DMS 273 (cell line): ENCODE measurements at regions not wholly inside any gene's neighbourhood (a gene's known extent, or its start where the extent isn't known, plus 50 kb on each side); places are given as distances from the start of the nearest gene placed in this dataset.

Source experiments
- DNase-seq: peaks from one replicate; lab custom pipeline; 2025; ENCODE audit not compliant: unreplicated experiment; lab: John Stamatoyannopoulos, UW

DNA sequence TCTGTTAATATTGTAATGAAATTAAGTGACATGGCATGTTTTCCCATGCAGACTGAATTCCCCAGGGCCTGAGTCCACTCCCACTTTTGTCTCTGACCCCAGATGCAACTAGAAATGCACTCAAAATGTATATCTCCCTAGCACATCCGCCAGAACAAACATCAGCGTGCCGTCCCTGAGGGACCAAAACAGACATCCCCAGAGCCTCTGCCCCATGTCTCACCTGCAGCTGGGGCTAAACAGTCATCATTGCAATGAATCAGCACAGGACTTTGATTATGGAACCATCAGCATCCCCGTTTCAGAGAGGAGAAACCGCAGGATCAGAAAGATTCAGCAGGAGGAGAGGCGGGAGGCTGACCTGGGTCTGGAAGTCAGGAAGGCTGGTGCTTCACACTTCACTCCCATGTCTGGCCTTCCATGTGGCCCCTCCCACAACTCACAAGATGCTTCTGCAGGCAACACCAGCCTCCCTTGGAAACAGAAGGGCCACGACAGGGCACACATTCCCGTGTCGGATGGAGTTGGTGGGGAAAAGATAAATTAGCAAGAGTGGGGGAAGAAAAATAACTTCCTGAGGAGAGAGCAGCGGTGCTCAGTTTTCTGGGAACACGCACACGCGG, 130.6 kb upstream of the VSTM2B start:
- DNase-seq = no peak

GRCh38 chr19:29395734-29396414, 129.9 kb upstream of the VSTM2B start:
- no peak for DNase-seq

DNA sequence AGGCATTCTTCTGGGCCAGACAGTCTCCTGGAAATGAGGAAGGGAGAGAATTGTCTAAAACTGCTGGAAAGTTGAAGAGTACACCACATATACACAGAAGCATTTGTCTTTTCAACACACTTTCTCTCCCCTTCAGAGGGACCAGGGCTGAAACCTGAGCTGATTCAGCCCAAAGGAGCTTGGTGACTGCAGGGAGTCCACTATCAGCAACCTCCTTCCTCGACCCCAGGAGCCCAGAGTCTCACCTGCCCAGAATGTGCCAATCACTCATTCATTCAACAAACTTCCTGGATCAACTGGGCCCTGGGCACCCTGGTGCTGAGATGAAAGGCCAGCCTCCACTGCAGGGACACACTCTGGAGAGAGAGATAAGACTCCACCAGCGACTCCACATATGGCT, 128.9 kb upstream of the VSTM2B start:
- DNase-seq = no peak

GRCh38 chr19:29397748-29398147, 128.0 kb upstream of the VSTM2B start:
- DNase-seq = peak; percentile 41

- no peak for DNase-seq
Observed at GRCh38 chr19:29399804-29400203, 126.0 kb upstream of the VSTM2B start.

GRCh38 chr19:29400917-29401711, 124.7 kb upstream of the VSTM2B start:
- DNase-seq = no peak

GRCh38 chr19:29401712-29402421, 123.9 kb upstream of the VSTM2B start:
- peak; percentile 33 for DNase-seq

DNA sequence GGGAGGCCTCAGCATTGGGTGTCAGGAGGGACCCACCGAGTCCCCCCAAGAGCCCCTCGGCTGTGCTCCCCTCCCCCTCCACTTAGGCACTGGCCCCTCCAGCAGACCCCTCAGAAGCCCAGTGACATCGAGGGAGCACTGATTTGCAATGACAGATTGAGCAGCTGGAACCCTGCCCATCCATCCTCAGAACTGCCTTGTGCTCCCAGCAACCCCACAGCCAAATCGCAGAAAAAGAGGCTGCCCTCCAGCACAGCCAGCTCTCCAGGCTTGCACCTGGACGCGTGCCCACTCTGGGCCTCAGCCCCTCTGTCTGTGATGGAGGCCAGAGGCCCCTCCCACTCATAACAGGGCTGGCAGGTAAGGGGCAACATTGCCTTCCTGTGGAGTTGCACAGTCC, 123.2 kb upstream of the VSTM2B start:
- DNase-seq = peak; percentile 34

GRCh38 chr19:29404015-29404414, 121.8 kb upstream of the VSTM2B start:
- DNase-seq = no peak

- peak; percentile 97 for DNase-seq
Observed at GRCh38 chr19:29404951-29405727, 120.7 kb upstream of the VSTM2B start.

DNA sequence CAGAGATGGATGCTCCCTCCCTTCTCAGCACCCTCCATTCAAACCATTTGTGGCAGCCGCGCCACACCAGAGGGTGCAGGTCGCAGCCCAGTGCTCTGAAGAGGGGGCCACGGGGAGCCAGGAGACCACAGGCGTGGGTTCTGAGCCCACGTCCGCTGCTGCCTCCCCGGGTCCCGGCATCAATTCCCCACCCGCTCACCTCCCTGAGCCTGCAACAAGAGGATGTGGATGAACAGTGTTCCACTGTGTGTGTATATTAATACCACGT, 120.1 kb upstream of the VSTM2B start:
- DNase-seq = no peak

GRCh38 chr19:29409076-29409862, 116.5 kb upstream of the VSTM2B start:
- DNase-seq = peak; percentile 19

- no peak for DNase-seq
Observed at GRCh38 chr19:29410601-29411000, 115.2 kb upstream of the VSTM2B start.

- DNase-seq = peak; percentile 82
Observed at GRCh38 chr19:29411113-29411581, 114.6 kb upstream of the VSTM2B start.

- peak; percentile 37 for DNase-seq
Observed at GRCh38 chr19:29413435-29413834, 112.4 kb upstream of the VSTM2B start.

- DNase-seq = peak; percentile 66
Observed at GRCh38 chr19:29415507-29415906, 110.3 kb upstream of the VSTM2B start.

DNA sequence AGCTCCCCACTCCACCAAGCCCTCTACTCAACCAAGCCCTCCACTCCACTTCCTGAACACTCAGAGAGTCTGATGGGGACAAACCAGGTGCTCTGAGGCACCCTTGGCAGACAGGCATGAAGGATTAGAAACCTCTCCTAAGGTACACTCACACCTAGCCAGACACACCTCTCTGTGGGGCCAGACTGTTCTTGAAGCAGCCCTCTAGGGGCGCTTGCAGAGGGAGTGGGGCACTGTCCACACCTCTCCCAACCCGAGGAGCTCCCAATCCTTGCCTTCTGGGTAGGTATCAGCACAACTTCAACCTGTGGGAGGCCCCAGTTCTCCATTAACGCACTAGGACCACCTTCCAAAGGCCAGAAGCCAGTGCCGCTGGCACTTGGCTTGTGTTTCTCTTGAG, 108.7 kb upstream of the VSTM2B start:
- no peak for DNase-seq

- DNase-seq = peak; percentile 30
Observed at GRCh38 chr19:29418201-29418600, 107.6 kb upstream of the VSTM2B start.

DNA sequence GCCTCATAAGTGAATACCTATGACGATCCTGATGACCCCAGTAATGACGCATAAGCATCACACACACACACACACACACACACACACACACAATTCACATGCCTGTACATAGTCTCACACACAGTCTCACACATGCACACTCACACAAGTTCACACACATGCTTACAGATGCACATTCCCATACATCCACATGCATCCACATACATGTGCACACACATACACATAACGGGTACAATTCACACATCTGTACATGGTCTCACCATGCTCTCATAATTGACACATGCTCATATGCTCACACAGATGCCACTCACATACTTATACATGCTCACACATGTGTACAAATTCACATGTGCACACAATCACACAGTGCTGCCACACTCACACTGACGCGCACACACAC, 105.7 kb upstream of the VSTM2B start:
- no peak for DNase-seq
